PC-3 (cell line): ENCODE measurements at regions not wholly inside any gene's neighbourhood (a gene's known extent, or its start where the extent isn't known, plus 50 kb on each side); places are given as distances from the start of the nearest gene placed in this dataset.
A peak's percentile ranks its signal among the peaks of the same experiment; 100 is the strongest.

Experiments used
- ATAC-seq: fragments of 200-7000 bp; cut with Tn5 transposase; 2 replicates; pipeline ENCODE4 v1.9.1; 2020; ENCODE audit warnings: mild to moderate bottlenecking, moderate library complexity
- BruUV-seq: library from RNA; stranded (reverse); fragments of 400-500 nt; replicated peaks from 2 replicates; lab custom pipeline; 2021; lab: Mats Ljungman, UMichigan
- CTCF ChIA-PET: fragments of 300-600 bp; sonication (Branson Sonifier 250); formaldehyde crosslinking; loops from one replicate; lab custom pipeline; 2022; ENCODE audit warnings: antibody characterized with exemption; lab: Charles Lee
- POLR2A ChIA-PET: fragments of 300-600 bp; sonication (Branson Sonifier 250); formaldehyde crosslinking; loops from one replicate; lab custom pipeline; 2022; ENCODE audit warnings: antibody characterized with exemption; ENCODE audit not compliant: unreplicated experiment; lab: Charles Lee
- DNase-seq: peaks from one replicate; pipeline ENCODE4 v3.0.0-alpha.2; 2015
- H2AFZ ChIP-seq: fragments of 300-600 bp; sonication (generic); 2 replicates; pipeline ENCODE4 v1.6.0; 2016; ENCODE audit warnings: antibody characterized with exemption, low read length
- H3F3A ChIP-seq: fragments of 300-600 bp; sonication (generic); one replicate; pipeline ENCODE4 v1.6.0; 2017; ENCODE audit warnings: antibody characterized with exemption, low read length, control low read depth, mild to moderate bottlenecking; ENCODE audit not compliant: unreplicated experiment
- H3K27ac ChIP-seq: fragments of 300-600 bp; sonication (generic); 2 replicates; pipeline ENCODE4 v1.5.1; 2016; ENCODE audit warnings: mild to moderate bottlenecking, low read length
- H3K27me3 ChIP-seq: fragments of 300-600 bp; sonication (generic); 2 replicates; pipeline ENCODE4 v1.6.1; 2016; ENCODE audit warnings: low read length, mixed read lengths
- H3K36me3 ChIP-seq: fragments of 300-600 bp; sonication (generic); 2 replicates; pipeline ENCODE4 v1.6.1; 2016; ENCODE audit warnings: low read depth, mixed run types, low read length, mixed read lengths
- H3K4me1 ChIP-seq: fragments of 300-600 bp; sonication (generic); 2 replicates; pipeline ENCODE4 v1.5.1; 2016; ENCODE audit warnings: low read length; ENCODE audit not compliant: insufficient read depth
- H3K4me2 ChIP-seq: fragments of 300-600 bp; sonication (generic); 2 replicates; pipeline ENCODE4 v1.6.0; 2016; ENCODE audit warnings: low read length
- H3K4me3 ChIP-seq: fragments of 300-600 bp; sonication (generic); 2 replicates; pipeline ENCODE4 v1.5.1; 2016; ENCODE audit warnings: mild to moderate bottlenecking, low read length, mixed read lengths
- H3K79me2 ChIP-seq: fragments of 300-600 bp; sonication (generic); 2 replicates; pipeline ENCODE4 v1.6.1; 2017; ENCODE audit warnings: low read length, mixed read lengths
- H3K9ac ChIP-seq: fragments of 300-600 bp; sonication (generic); 2 replicates; pipeline ENCODE4 v1.6.0; 2016; ENCODE audit warnings: mild to moderate bottlenecking, low read length
- H3K9me2 ChIP-seq: fragments of 300-600 bp; sonication (generic); replicated peaks from 2 replicates; pipeline ENCODE4 v1.6.1; 2016; ENCODE audit warnings: mixed run types, low read length, mixed read lengths
- H3K9me3 ChIP-seq: fragments of 300-600 bp; sonication (generic); 2 replicates; pipeline ENCODE4 v1.6.1; 2016; ENCODE audit warnings: low read length, mixed read lengths
- H4K20me1 ChIP-seq: fragments of 300-600 bp; sonication (generic); 2 replicates; pipeline ENCODE4 v1.6.1; 2016; ENCODE audit warnings: low read length, mixed read lengths
- CTCF ChIP-seq: fragments of 300-600 bp; sonication (generic); conservative IDR thresholded peaks from 2 replicates; pipeline ENCODE4 v1.5.1; 2017; ENCODE audit warnings: antibody characterized with exemption, low read depth, mild to moderate bottlenecking, low read length
- EZH2 ChIP-seq: fragments of 300-600 bp; sonication (generic); IDR thresholded peaks from one replicate; pipeline ENCODE4 v1.6.1; 2017; ENCODE audit warnings: antibody characterized with exemption, mild to moderate bottlenecking, low read length; ENCODE audit not compliant: unreplicated experiment
- EZH2phosphoT487 ChIP-seq: fragments of 300-600 bp; sonication (generic); IDR thresholded peaks from 2 replicates; pipeline ENCODE4 v1.6.1; 2018; ENCODE audit warnings: mild to moderate bottlenecking, antibody characterized with exemption, low read length, borderline replicate concordance
- intact Hi-C: fragments of 100-400 bp; cut with micrococcal nuclease; formaldehyde crosslinking; loops from 2 replicates; pipeline ENCODE4 v1.9.0; 2023

- H3K4me2 ChIP-seq = no peak overlapping the region
- H3K36me3 ChIP-seq = no peaks in the 10 kb centered on the region
- no peak overlapping the region for H3K9ac ChIP-seq
- H3K9me3 ChIP-seq = 0 out of 2 replicates have a peak, but pooled peaks cover 4% of the 10 kb centered on the region
- no peaks in the 10 kb centered on the region for H3K4me1 ChIP-seq
- TF ChIP-seq CTCF = no peak
- TF ChIP-seq EZH2 = no peak
- TF ChIP-seq EZH2phosphoT487 = no peak
- ATAC-seq (no peak), DNase-seq (no peak)
- no TSS peak for BruUV-seq
- no peak overlapping the region for H2AFZ ChIP-seq
- H3K27ac ChIP-seq = no peak overlapping the region
- H3F3A ChIP-seq = no peaks in the 10 kb centered on the region
- no peak overlapping the region for H3K4me3 ChIP-seq
- no peaks in the 10 kb centered on the region for H4K20me1 ChIP-seq
- intact Hi-C loops = no loop called here
- ChIA-PET POLR2A (no interaction called here), CTCF (no interaction called here)
- H3K9me2 ChIP-seq = no peaks in the 10 kb centered on the region
- H3K79me2 ChIP-seq = no peaks in the 10 kb centered on the region
- no peaks in the 10 kb centered on the region for H3K27me3 ChIP-seq
Measured at GRCh38 chr3:135731546-135731945, 234.0 kb upstream of the PPP2R3A start.

- Histone ChIP-seq H3K9me2 (no peaks in the 10 kb centered on the region), H3K79me2 (no peaks in the 10 kb centered on the region), H4K20me1 (no peaks in the 10 kb centered on the region), H3K9me3 (0 out of 2 replicates have a peak, but pooled peaks cover 4% of the 10 kb centered on the region), H3F3A (no peaks in the 10 kb centered on the region), H3K9ac (no peak overlapping the region), H2AFZ (no peak overlapping the region), H3K4me1 (no peaks in the 10 kb centered on the region), H3K36me3 (no peaks in the 10 kb centered on the region), H3K27me3 (no peaks in the 10 kb centered on the region), H3K4me3 (no peak overlapping the region), H3K27ac (no peak overlapping the region), H3K4me2 (no peak overlapping the region)
- ChIA-PET POLR2A (no interaction called here), CTCF (no interaction called here)
- DNase-seq (peak; percentile 37), ATAC-seq (no peak)
- TF ChIP-seq EZH2phosphoT487 (no peak), CTCF (peak; percentile 44)
- intact Hi-C loops = no loop called here
- no TSS peak for BruUV-seq
Measured at GRCh38 chr3:135736740-135737139, 228.8 kb upstream of the PPP2R3A start.

- H3K79me2 ChIP-seq = no peaks in the 10 kb centered on the region
- ATAC-seq = no peak
- intact Hi-C loops = no loop called here
- BruUV-seq = no TSS peak
- no peaks in the 10 kb centered on the region; the same call in 1 of the 2 replicates for H3K27me3 ChIP-seq
- TF ChIP-seq CTCF (no peak), EZH2 (no peak), EZH2phosphoT487 (no peak)
- H3F3A ChIP-seq = no peaks in the 10 kb centered on the region
- no peaks in the 10 kb centered on the region for H3K36me3 ChIP-seq
- POLR2A ChIA-PET = no interaction called here
- no peak overlapping the region for H3K4me2 ChIP-seq
- H3K4me1 ChIP-seq = no peaks in the 10 kb centered on the region
- no peak overlapping the region for H3K27ac ChIP-seq
- no peak overlapping the region for H3K9ac ChIP-seq
- no peaks in the 10 kb centered on the region for H3K9me2 ChIP-seq
- no peak overlapping the region for H2AFZ ChIP-seq
- no peaks in the 10 kb centered on the region for H4K20me1 ChIP-seq
- H3K4me3 ChIP-seq = no peak overlapping the region
- H3K9me3 ChIP-seq = 0 out of 2 replicates have a peak, but pooled peaks cover 4% of the 10 kb centered on the region
- no peak for DNase-seq
- CTCF ChIA-PET = no interaction called here
Measured at GRCh38 chr3:135739779-135740178, 225.7 kb upstream of the PPP2R3A start.
